ENCODE measurements at regions not wholly inside any gene's neighbourhood (a gene's known extent, or its start where the extent isn't known, plus 50 kb on each side); places are given as distances from the start of the nearest gene placed in this dataset.

DNA sequence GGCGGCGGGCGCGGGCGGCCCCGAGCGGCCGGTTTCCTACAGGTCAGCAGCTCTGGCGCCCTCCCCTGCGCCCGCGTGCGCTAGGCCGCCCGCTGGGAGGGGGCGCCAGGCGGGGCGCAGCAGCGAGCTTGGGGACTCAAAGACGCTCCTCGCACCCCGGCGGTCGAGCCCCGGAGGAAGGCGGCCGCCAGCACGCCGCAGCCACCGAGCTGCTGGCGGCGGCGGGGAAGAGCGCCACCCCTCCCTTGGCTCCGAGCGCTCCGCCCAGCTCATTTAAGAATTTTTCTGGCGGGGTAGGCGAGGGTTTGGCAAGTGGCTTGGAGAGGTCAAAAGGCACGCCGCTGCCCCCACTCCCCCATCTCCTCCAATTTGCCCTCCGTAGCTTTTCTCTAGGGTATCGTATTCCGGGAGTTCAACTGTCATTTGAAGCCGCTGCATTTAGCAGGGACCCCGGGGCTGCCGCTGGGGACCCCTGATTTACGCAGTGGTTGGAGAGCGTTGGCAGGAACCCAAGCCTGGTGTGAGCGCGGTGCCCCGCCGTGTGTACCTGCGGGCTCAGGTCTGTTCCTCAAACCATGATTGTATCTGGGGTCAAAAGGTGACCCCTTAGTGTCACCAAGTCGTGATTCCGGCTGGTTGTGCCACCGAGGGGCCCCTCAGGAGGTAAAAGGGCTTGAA, 59.5 kb upstream of the GSE1 start:
- DNase-seq (ENCODE audit: low read depth, low spot score) (no peak), ATAC-seq (peak; percentile 72)
- H3K36me3 ChIP-seq (ENCODE audit: control insufficient read depth, insufficient read depth, low read length): no peaks in the 10 kb centered on the region; the same call in 1 of the 2 replicates
- BruUV-seq (replicated peaks): no TSS peak
- CTCF ChIA-PET: interaction anchor here (0.6 to 1.3 kb wide), 6 partner anchors 10 to 160 kb away, joined by 3 to 5 read pairs (median 3); no protein-coding TSS in a partner anchor
- no peaks in the 10 kb centered on the region for H3K27me3 ChIP-seq (ENCODE audit: control insufficient read depth, insufficient read depth, low read length)
- POLR2A ChIA-PET: interaction anchor here (0.6 to 0.7 kb wide), 3 partner anchors 53 to 470 kb away, joined by 3 to 5 read pairs (median 4); no protein-coding TSS in a partner anchor
- TF ChIP-seq POLR2AphosphoS5 (IDR thresholded peaks at IDR 0.05; ENCODE audit: low read depth, low read length) (peak; percentile 45; the same call in 1 of the 2 replicates), TCF7L2 (IDR thresholded peaks at IDR 0.05; ENCODE audit: low read depth, low read length) (peak; percentile 68; the same call in 1 of the 2 replicates), SIN3A (IDR thresholded peaks at IDR 0.05; ENCODE audit: borderline replicate concordance, insufficient read depth, low read depth, low read length) (0 out of 2 replicates have a peak, but pooled peaks have one; percentile 38)
- TF ChIP-seq, protein P1, sequence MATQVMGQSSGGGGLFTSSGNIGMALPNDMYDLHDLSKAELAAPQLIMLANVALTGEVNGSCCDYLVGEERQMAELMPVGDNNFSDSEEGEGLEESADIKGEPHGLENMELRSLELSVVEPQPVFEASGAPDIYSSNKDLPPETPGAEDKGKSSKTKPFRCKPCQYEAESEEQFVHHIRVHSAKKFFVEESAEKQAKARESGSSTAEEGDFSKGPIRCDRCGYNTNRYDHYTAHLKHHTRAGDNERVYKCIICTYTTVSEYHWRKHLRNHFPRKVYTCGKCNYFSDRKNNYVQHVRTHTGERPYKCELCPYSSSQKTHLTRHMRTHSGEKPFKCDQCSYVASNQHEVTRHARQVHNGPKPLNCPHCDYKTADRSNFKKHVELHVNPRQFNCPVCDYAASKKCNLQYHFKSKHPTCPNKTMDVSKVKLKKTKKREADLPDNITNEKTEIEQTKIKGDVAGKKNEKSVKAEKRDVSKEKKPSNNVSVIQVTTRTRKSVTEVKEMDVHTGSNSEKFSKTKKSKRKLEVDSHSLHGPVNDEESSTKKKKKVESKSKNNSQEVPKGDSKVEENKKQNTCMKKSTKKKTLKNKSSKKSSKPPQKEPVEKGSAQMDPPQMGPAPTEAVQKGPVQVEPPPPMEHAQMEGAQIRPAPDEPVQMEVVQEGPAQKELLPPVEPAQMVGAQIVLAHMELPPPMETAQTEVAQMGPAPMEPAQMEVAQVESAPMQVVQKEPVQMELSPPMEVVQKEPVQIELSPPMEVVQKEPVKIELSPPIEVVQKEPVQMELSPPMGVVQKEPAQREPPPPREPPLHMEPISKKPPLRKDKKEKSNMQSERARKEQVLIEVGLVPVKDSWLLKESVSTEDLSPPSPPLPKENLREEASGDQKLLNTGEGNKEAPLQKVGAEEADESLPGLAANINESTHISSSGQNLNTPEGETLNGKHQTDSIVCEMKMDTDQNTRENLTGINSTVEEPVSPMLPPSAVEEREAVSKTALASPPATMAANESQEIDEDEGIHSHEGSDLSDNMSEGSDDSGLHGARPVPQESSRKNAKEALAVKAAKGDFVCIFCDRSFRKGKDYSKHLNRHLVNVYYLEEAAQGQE (IDR thresholded peaks at IDR 0.05; ENCODE audit: insufficient read depth in 1 of 2, low read depth in 2 of 2, low read length in 1 of 2): no peak
- TF ChIP-seq, protein P2, sequence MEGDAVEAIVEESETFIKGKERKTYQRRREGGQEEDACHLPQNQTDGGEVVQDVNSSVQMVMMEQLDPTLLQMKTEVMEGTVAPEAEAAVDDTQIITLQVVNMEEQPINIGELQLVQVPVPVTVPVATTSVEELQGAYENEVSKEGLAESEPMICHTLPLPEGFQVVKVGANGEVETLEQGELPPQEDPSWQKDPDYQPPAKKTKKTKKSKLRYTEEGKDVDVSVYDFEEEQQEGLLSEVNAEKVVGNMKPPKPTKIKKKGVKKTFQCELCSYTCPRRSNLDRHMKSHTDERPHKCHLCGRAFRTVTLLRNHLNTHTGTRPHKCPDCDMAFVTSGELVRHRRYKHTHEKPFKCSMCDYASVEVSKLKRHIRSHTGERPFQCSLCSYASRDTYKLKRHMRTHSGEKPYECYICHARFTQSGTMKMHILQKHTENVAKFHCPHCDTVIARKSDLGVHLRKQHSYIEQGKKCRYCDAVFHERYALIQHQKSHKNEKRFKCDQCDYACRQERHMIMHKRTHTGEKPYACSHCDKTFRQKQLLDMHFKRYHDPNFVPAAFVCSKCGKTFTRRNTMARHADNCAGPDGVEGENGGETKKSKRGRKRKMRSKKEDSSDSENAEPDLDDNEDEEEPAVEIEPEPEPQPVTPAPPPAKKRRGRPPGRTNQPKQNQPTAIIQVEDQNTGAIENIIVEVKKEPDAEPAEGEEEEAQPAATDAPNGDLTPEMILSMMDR (IDR thresholded peaks at IDR 0.05): peak; percentile 61
- in situ Hi-C loops (cut with HindIII; ENCODE audit: low pct_unique_long_range_greater_than_20kb, low sequenced_read_pairs): no loop called here
- H3K9me3 ChIP-seq (ENCODE audit: control insufficient read depth, insufficient read depth, low read depth, low read length): no peaks in the 10 kb centered on the region
- H3K4me3 ChIP-seq (ENCODE audit: low read depth in 2 of 2, low read length in 2 of 2): peak overlapping the region; percentile 73 to 86
- peak overlapping the region; percentile 91 for H3K27ac ChIP-seq (ENCODE audit: low read length)
- H3K4me1 ChIP-seq (ENCODE audit: control insufficient read depth, insufficient read depth, low read length): peaks cover 24% of the 10 kb centered on the region
- intact Hi-C loops (cut with micrococcal nuclease; ENCODE audit: unreplicated experiment): no loop called here

DNA sequence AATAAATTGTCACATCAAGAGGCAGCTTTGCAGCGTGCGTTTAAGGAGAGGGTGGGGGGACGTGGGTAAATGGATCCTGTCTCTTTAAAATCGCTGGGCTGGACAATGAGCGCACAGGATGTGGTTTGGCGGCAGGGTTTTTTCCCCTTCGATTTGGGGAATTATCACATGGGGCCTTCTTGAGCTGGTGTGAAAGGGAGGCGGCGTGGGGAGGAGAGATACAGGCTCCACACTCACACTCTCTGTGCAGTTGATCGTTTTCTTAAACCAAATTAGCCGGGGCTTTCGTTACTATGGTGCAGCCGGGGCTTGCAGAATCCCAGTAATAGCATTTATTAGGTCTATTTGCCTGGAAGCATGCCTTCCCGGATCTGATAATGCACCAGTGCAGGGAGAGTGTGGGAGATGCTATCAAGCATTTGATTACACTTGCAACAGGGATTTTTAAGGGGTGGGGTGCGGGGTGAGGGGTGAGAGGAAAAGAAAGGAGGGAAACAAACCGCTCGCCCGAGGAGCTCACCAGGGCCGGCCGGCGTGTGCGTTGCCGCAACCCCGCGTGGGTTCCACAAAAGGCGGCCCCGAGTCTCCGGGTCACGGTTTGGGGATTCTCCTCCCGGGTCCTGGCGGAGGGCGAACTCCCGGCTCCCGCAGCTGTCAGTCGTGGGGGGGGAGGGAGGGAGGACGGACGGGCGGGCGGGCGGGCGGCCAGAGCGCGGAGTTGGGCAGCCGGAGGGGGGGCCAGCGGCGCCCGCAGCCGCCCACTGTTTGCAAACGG, 58.8 kb upstream of the GSE1 start:
- BruUV-seq (replicated peaks): TSS peak; percentile 83
- H3K9me3 ChIP-seq (ENCODE audit: control insufficient read depth, insufficient read depth, low read depth, low read length): no peaks in the 10 kb centered on the region
- peaks cover 28% of the 10 kb centered on the region for H3K4me1 ChIP-seq (ENCODE audit: control insufficient read depth, insufficient read depth, low read length)
- no peaks in the 10 kb centered on the region for H3K27me3 ChIP-seq (ENCODE audit: control insufficient read depth, insufficient read depth, low read length)
- in situ Hi-C loops (cut with HindIII; ENCODE audit: low pct_unique_long_range_greater_than_20kb, low sequenced_read_pairs) (no loop called here), intact Hi-C loops (cut with micrococcal nuclease; ENCODE audit: unreplicated experiment) (no loop called here)
- POLR2A ChIA-PET: interaction anchor here (0.6 to 0.7 kb wide), 5 partner anchors 38 to 207 kb away, joined by 3 to 15 read pairs (median 5); no protein-coding TSS in a partner anchor
- ATAC-seq (peak; percentile 64), DNase-seq (ENCODE audit: low read depth, low spot score) (no peak)
- H3K36me3 ChIP-seq (ENCODE audit: control insufficient read depth, insufficient read depth, low read length): no peaks in the 10 kb centered on the region; the same call in 1 of the 2 replicates
- peak overlapping the region; percentile 73 to 86 for H3K4me3 ChIP-seq (ENCODE audit: low read depth in 2 of 2, low read length in 2 of 2)
- CTCF ChIA-PET: interaction anchor here (0.6 to 1.3 kb wide), 4 partner anchors 9 to 161 kb away, joined by 3 to 5 read pairs (median 4); no protein-coding TSS in a partner anchor
- TF ChIP-seq SIN3A (IDR thresholded peaks at IDR 0.05; ENCODE audit: borderline replicate concordance, insufficient read depth, low read depth, low read length): peak; percentile 30; the same call in 1 of the 2 replicates
- TF ChIP-seq, protein P2 (IDR thresholded peaks at IDR 0.05): no peak
- TF ChIP-seq POLR2AphosphoS5 (IDR thresholded peaks at IDR 0.05; ENCODE audit: low read depth, low read length): no peak
- peak; percentile 75 for TF ChIP-seq TCF7L2 (IDR thresholded peaks at IDR 0.05; ENCODE audit: low read depth, low read length)
- TF ChIP-seq, protein P1 (IDR thresholded peaks at IDR 0.05; ENCODE audit: insufficient read depth in 1 of 2, low read depth in 2 of 2, low read length in 1 of 2): no peak
- peak overlapping the region; percentile 91 for H3K27ac ChIP-seq (ENCODE audit: low read length)
